Activated CD4-positive, alpha-beta memory T cell treated with anti-CD3 and anti-CD28 coated beads for 36 hours (primary cell): ENCODE measurements at regions not wholly inside any gene's neighbourhood (a gene's known extent, or its start where the extent isn't known, plus 50 kb on each side); places are given as distances from the start of the nearest gene placed in this dataset.
A peak's percentile ranks its signal among the peaks of the same experiment; 100 is the strongest.
"Not testable (repeated sequence)": the region's sequence is repeated elsewhere in the genome, so short reads cannot be mapped to it uniquely, and the experiment has no call there.

Experiments used
- CTCF ChIA-PET: fragments of 350-600 bp; sonication (Branson Sonifier 250); formaldehyde crosslinking; loops from one replicate; lab custom pipeline; 2021; ENCODE audit warnings: antibody characterized with exemption, inconsistent platforms; lab: Charles Lee
- POLR2A ChIA-PET: fragments of 350-600 bp; sonication (Branson Sonifier 250); formaldehyde crosslinking; loops from one replicate; lab custom pipeline; 2021; ENCODE audit warnings: antibody characterized with exemption; lab: Charles Lee
- DNase-seq: peaks from one replicate; pipeline ENCODE4 v3.0.0-alpha.2; 2020
- H3K27ac Mint-ChIP-seq: one replicate; pipeline ENCODE4 v1.8.0; 2021; ENCODE audit warnings: mixed read lengths
- H3K27me3 Mint-ChIP-seq: one replicate; pipeline ENCODE4 v1.8.0; 2021; ENCODE audit warnings: mixed read lengths
- H3K36me3 Mint-ChIP-seq: one replicate; pipeline ENCODE4 v1.8.0; 2021; ENCODE audit warnings: mixed read lengths
- H3K4me1 Mint-ChIP-seq: one replicate; pipeline ENCODE4 v1.8.0; 2021; ENCODE audit warnings: low read depth, mixed read lengths
- H3K4me3 Mint-ChIP-seq: one replicate; pipeline ENCODE4 v1.8.0; 2021; ENCODE audit warnings: mild to moderate bottlenecking, mixed read lengths
- H3K9me3 Mint-ChIP-seq: one replicate; pipeline ENCODE4 v1.8.0; 2021; ENCODE audit warnings: mixed read lengths
- intact Hi-C: fragments of 100-400 bp; cut with micrococcal nuclease; formaldehyde crosslinking; loops from one replicate; pipeline ENCODE4 v1.15.1; 2023

- ChIA-PET POLR2A (no interaction called here), CTCF (no interaction called here)
- no peaks in the 10 kb centered on the region for H3K27me3 Mint-ChIP-seq
- peaks cover 65% of the 10 kb centered on the region for H3K4me1 Mint-ChIP-seq
- no peaks in the 10 kb centered on the region for H3K36me3 Mint-ChIP-seq
- intact Hi-C loops, result no loop called here
- no peak overlapping the region for H3K4me3 Mint-ChIP-seq
- no peak overlapping the region for H3K27ac Mint-ChIP-seq
- no peak for DNase-seq
- no peaks in the 10 kb centered on the region for H3K9me3 Mint-ChIP-seq
Measured at GRCh38 chr2:230593765-230594164, 118.9 kb upstream of the CAB39 start.

- H3K9me3 Mint-ChIP-seq, result no peaks in the 10 kb centered on the region
- H3K36me3 Mint-ChIP-seq, result no peaks in the 10 kb centered on the region
- intact Hi-C loops, result no loop called here
- no peaks in the 10 kb centered on the region for H3K27me3 Mint-ChIP-seq
- CTCF ChIA-PET, result no interaction called here
- DNase-seq, result no peak
- no peak overlapping the region for H3K27ac Mint-ChIP-seq
- H3K4me3 Mint-ChIP-seq, result no peak overlapping the region
- peaks cover 60% of the 10 kb centered on the region for H3K4me1 Mint-ChIP-seq
- POLR2A ChIA-PET, result interaction anchor here (0.6 to 0.7 kb wide), 3 partner anchors 165 to 369 kb away, joined by 3 read pairs; partner anchors contain the start of gene SP140
Measured at GRCh38 chr2:230594286-230594840, 118.3 kb upstream of the CAB39 start.

GRCh38 chr2:230599853-230600252 lies 112.8 kb upstream of the CAB39 start:
- no peak overlapping the region for H3K4me3 Mint-ChIP-seq
- H3K27me3 Mint-ChIP-seq, result no peaks in the 10 kb centered on the region
- intact Hi-C loops, result loop anchor here (5.0 kb wide), 3 partner anchors 63 to 273 kb away; partner anchors contain the start of genes SP100 and SP140L
- H3K4me1 Mint-ChIP-seq, result peaks cover 61% of the 10 kb centered on the region
- peaks cover 10% of the 10 kb centered on the region for H3K9me3 Mint-ChIP-seq
- H3K36me3 Mint-ChIP-seq, result peaks cover 8% of the 10 kb centered on the region
- H3K27ac Mint-ChIP-seq, result no peak overlapping the region
- ChIA-PET POLR2A (no interaction called here), CTCF (no interaction called here)
- no peak for DNase-seq

GRCh38 chr2:230600285-230600684 lies 112.4 kb upstream of the CAB39 start:
- H3K27ac Mint-ChIP-seq, result peak overlapping the region; percentile 47

GRCh38 chr2:230600881-230601280 lies 111.8 kb upstream of the CAB39 start:
- Mint-ChIP-seq H3K27me3 (no peaks in the 10 kb centered on the region), H3K4me3 (peak overlapping the region; percentile 54), H3K36me3 (peaks cover 11% of the 10 kb centered on the region), H3K27ac (peak overlapping the region; percentile 61), H3K4me1 (peaks cover 63% of the 10 kb centered on the region), H3K9me3 (peaks cover 19% of the 10 kb centered on the region)
- DNase-seq, result no peak
- CTCF ChIA-PET, result interaction anchor here (1.0 kb wide), 2 partner anchors 10 to 198 kb away, joined by 3 read pairs; no protein-coding TSS in a partner anchor
- intact Hi-C loops, result loop anchor here (5.0 kb wide), 3 partner anchors 64 to 274 kb away; partner anchors contain the start of genes SP100 and SP140L
- POLR2A ChIA-PET, result interaction anchor here (1.0 kb wide), 1 partner anchor 18 kb away, joined by 4 read pairs; no protein-coding TSS in a partner anchor

More at GRCh38 chr2:230600285-230600684, 112.4 kb upstream of the CAB39 start:
- Mint-ChIP-seq H3K36me3 (peaks cover 11% of the 10 kb centered on the region), H3K4me1 (peaks cover 63% of the 10 kb centered on the region), H3K4me3 (peak overlapping the region; percentile 54), H3K9me3 (peaks cover 14% of the 10 kb centered on the region), H3K27me3 (no peaks in the 10 kb centered on the region)
- ChIA-PET POLR2A (no interaction called here), CTCF (no interaction called here)
- DNase-seq, result no peak
- intact Hi-C loops, result loop anchor here (5.0 kb wide), 3 partner anchors 63 to 273 kb away; partner anchors contain the start of genes SP100 and SP140L

- H3K36me3 Mint-ChIP-seq, result peaks cover 12% of the 10 kb centered on the region
- DNase-seq, result peak; percentile 54
- H3K4me3 Mint-ChIP-seq, result no peak overlapping the region
- peaks cover 64% of the 10 kb centered on the region for H3K4me1 Mint-ChIP-seq
- intact Hi-C loops, result loop anchor here (5.0 kb wide), 3 partner anchors 64 to 274 kb away; partner anchors contain the start of genes SP100 and SP140L
- peak overlapping the region; percentile 72 for H3K27ac Mint-ChIP-seq
- peaks cover 24% of the 10 kb centered on the region for H3K9me3 Mint-ChIP-seq
- ChIA-PET CTCF (interaction anchor here (1.0 kb wide), 2 partner anchors 9 to 197 kb away, joined by 3 read pairs; no protein-coding TSS in a partner anchor), POLR2A (interaction anchor here (1.0 kb wide), 2 partner anchors 18 to 130 kb away, joined by 3 to 4 read pairs; no protein-coding TSS in a partner anchor)
- H3K27me3 Mint-ChIP-seq, result no peaks in the 10 kb centered on the region
Measured at GRCh38 chr2:230601510-230601909, 111.1 kb upstream of the CAB39 start.

GRCh38 chr2:230602562-230603230 lies 109.9 kb upstream of the CAB39 start:
- peak; percentile 75 for DNase-seq
- peaks cover 12% of the 10 kb centered on the region for H3K36me3 Mint-ChIP-seq
- ChIA-PET POLR2A (interaction anchor here (0.5 to 0.6 kb wide), 2 partner anchors 31 to 119 kb away, joined by 3 to 4 read pairs; no protein-coding TSS in a partner anchor), CTCF (interaction anchor here (0.7 to 1.2 kb wide), 5 partner anchors 8 to 594 kb away, joined by 3 to 5 read pairs (median 3); no protein-coding TSS in a partner anchor)
- intact Hi-C loops, result loop anchor here (1.0 to 5.0 kb wide), 5 partner anchors 19 to 275 kb away; partner anchors contain the start of genes SP100 and SP140L
- H3K4me1 Mint-ChIP-seq, result peaks cover 56% of the 10 kb centered on the region
- peak overlapping the region; percentile 89 for H3K27ac Mint-ChIP-seq
- H3K27me3 Mint-ChIP-seq, result no peaks in the 10 kb centered on the region
- H3K9me3 Mint-ChIP-seq, result peaks cover 31% of the 10 kb centered on the region
- H3K4me3 Mint-ChIP-seq, result peak overlapping the region; percentile 31

GRCh38 chr2:230603317-230603716 lies 109.3 kb upstream of the CAB39 start:
- H3K36me3 Mint-ChIP-seq, result peaks cover 12% of the 10 kb centered on the region
- intact Hi-C loops, result loop anchor here (2.0 to 5.0 kb wide), 4 partner anchors 55 to 276 kb away; partner anchors contain the start of genes SP100 and SP140L
- DNase-seq, H3K27me3 Mint-ChIP-seq, H3K4me3 Mint-ChIP-seq, POLR2A ChIA-PET: not testable (repeated sequence)
- peaks cover 50% of the 10 kb centered on the region for H3K4me1 Mint-ChIP-seq
- peak overlapping the region; percentile 89 for H3K27ac Mint-ChIP-seq
- CTCF ChIA-PET, result interaction anchor here (0.7 to 1.2 kb wide), 5 partner anchors 7 to 595 kb away, joined by 3 to 5 read pairs (median 3); no protein-coding TSS in a partner anchor
- peaks cover 31% of the 10 kb centered on the region for H3K9me3 Mint-ChIP-seq

GRCh38 chr2:230604158-230604557 lies 108.5 kb upstream of the CAB39 start:
- POLR2A ChIA-PET, H3K27ac Mint-ChIP-seq, DNase-seq, H3K27me3 Mint-ChIP-seq, H3K4me3 Mint-ChIP-seq: not testable (repeated sequence)
- intact Hi-C loops, result loop anchor here (5.0 kb wide), 3 partner anchors 67 to 277 kb away; partner anchors contain the start of genes SP100 and SP140L
- Mint-ChIP-seq H3K9me3 (peaks cover 39% of the 10 kb centered on the region), H3K4me1 (peaks cover 46% of the 10 kb centered on the region), H3K36me3 (peaks cover 13% of the 10 kb centered on the region)
- CTCF ChIA-PET, result interaction anchor here (1.0 kb wide), 1 partner anchor 390 kb away, joined by 3 read pairs; no protein-coding TSS in a partner anchor

GRCh38 chr2:230614040-230614439 lies 98.6 kb upstream of the CAB39 start:
- CTCF ChIA-PET, result interaction anchor here (1.5 to 2.5 kb wide), 3 partner anchors 184 to 605 kb away, joined by 6 to 15 read pairs (median 6); no protein-coding TSS in a partner anchor
- POLR2A ChIA-PET, result interaction anchor here (1.3 kb wide), 1 partner anchor 31 kb away, joined by 3 read pairs; no protein-coding TSS in a partner anchor
- Mint-ChIP-seq H3K9me3 (peaks cover 3% of the 10 kb centered on the region), H3K27me3 (no peaks in the 10 kb centered on the region), H3K4me1 (peaks cover 24% of the 10 kb centered on the region), H3K27ac (no peak overlapping the region), H3K36me3 (peaks cover 2% of the 10 kb centered on the region), H3K4me3 (no peak overlapping the region)
- DNase-seq, result no peak
- intact Hi-C loops, result loop anchor here (2.0 to 5.0 kb wide), 3 partner anchors 167 to 347 kb away; no protein-coding TSS in a partner anchor

- ChIA-PET POLR2A (interaction anchor here (1.3 kb wide), 1 partner anchor 32 kb away, joined by 3 read pairs; no protein-coding TSS in a partner anchor), CTCF (interaction anchor here (1.1 to 2.5 kb wide), 4 partner anchors 34 to 606 kb away, joined by 3 to 15 read pairs (median 6); no protein-coding TSS in a partner anchor)
- no peaks in the 10 kb centered on the region for H3K27me3 Mint-ChIP-seq
- intact Hi-C loops, result loop anchor here (1.0 to 5.0 kb wide), 4 partner anchors 44 to 348 kb away; no protein-coding TSS in a partner anchor
- H3K36me3 Mint-ChIP-seq, result no peaks in the 10 kb centered on the region
- DNase-seq, result peak; percentile 78
- no peak overlapping the region for H3K4me3 Mint-ChIP-seq
- H3K27ac Mint-ChIP-seq, result peak overlapping the region; percentile 56
- H3K4me1 Mint-ChIP-seq, result peaks cover 22% of the 10 kb centered on the region
- no peaks in the 10 kb centered on the region for H3K9me3 Mint-ChIP-seq
Measured at GRCh38 chr2:230614913-230615332, 97.7 kb upstream of the CAB39 start.
